ENCODE measurements at regions not wholly inside any gene's neighbourhood (a gene's known extent, or its start where the extent isn't known, plus 50 kb on each side); places are given as distances from the start of the nearest gene placed in this dataset.

DNA sequence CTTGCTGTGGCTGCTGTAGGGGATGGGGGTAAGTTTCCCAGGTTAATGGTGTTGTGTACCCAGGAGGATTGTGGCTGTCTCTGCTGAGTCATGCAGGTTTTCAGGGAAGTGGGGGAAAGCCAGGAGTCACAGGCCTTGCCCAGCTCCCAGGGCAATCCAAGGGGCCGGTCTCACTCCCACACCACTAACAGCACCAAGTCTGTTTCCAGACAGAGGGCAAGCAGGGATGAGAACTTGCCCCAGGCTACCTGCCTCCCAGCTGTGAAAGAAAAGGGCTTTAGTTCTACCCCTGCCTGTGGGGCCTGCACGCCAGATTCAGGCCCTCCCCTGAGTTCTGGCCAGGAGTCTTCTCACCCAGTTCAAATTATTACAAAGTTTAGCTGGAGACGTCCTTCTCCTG is 579.8 kb upstream of the ST8SIA4 start:
- no peak for TF ChIP-seq SP1 (IDR thresholded peaks at IDR 0.05)
- TF ChIP-seq, protein P1, sequence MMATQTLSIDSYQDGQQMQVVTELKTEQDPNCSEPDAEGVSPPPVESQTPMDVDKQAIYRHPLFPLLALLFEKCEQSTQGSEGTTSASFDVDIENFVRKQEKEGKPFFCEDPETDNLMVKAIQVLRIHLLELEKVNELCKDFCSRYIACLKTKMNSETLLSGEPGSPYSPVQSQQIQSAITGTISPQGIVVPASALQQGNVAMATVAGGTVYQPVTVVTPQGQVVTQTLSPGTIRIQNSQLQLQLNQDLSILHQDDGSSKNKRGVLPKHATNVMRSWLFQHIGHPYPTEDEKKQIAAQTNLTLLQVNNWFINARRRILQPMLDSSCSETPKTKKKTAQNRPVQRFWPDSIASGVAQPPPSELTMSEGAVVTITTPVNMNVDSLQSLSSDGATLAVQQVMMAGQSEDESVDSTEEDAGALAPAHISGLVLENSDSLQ (IDR thresholded peaks at IDR 0.05): no peak

Data from HEK293T (cell line).